Liver (tissue), 8 donors: ENCODE measurements at regions not wholly inside any gene's neighbourhood (a gene's known extent, or its start where the extent isn't known, plus 50 kb on each side); places are given as distances from the start of the nearest gene placed in this dataset.

Experiments
- DNase-seq: peaks from one replicate; pipeline ENCODE4 v3.0.0-alpha.2; 2017; ENCODE audit warnings: low spot score
- H3K27ac ChIP-seq, 2 donors: one replicate each; pipeline ENCODE4 v1.7.0; 2013; ENCODE audit warnings: inconsistent platforms in 2 of 2, low read length in 2 of 2, control low read depth in 1 of 2, low read depth in 1 of 2, mild to moderate bottlenecking in 1 of 2
- H3K27me3 ChIP-seq, 4 donors: one replicate each; pipeline versions ENCODE4 v1.6.1 to v1.7.0; 2013; ENCODE audit warnings: low read length in 3 of 4, inconsistent platforms in 1 of 4, mild to moderate bottlenecking in 1 of 4, moderate library complexity in 1 of 4; ENCODE audit not compliant: control insufficient read depth in 4 of 4, insufficient read depth in 4 of 4
- H3K36me3 ChIP-seq, 4 donors: one replicate each; pipeline versions ENCODE4 v1.6.1 to v1.7.0; 2013; ENCODE audit warnings: low read length in 3 of 4, mild to moderate bottlenecking in 3 of 4, low read depth in 1 of 4, moderate library complexity in 1 of 4; ENCODE audit not compliant: control insufficient read depth in 4 of 4, insufficient read depth in 3 of 4
- H3K4me1 ChIP-seq, 4 donors: one replicate each; pipeline versions ENCODE4 v1.6.1 to v1.7.0; 2013; ENCODE audit warnings: low read length in 3 of 4, mild to moderate bottlenecking in 3 of 4, moderate library complexity in 1 of 4; ENCODE audit not compliant: control insufficient read depth in 4 of 4, insufficient read depth in 4 of 4
- H3K4me3 ChIP-seq, 3 donors: one replicate each; pipeline versions ENCODE4 v1.6.1 to v1.7.0; 2013; ENCODE audit warnings: low read length in 3 of 3, control low read depth in 1 of 3, low read depth in 1 of 3, mild to moderate bottlenecking in 1 of 3
- H3K9ac ChIP-seq, 2 donors: one replicate each; pipeline ENCODE4 v1.7.0; 2013; ENCODE audit warnings: low read length in 2 of 2, mild to moderate bottlenecking in 2 of 2, moderate library complexity in 2 of 2, control low read depth in 1 of 2, low read depth in 1 of 2
- H3K9me3 ChIP-seq, 4 donors: one replicate each; pipeline versions ENCODE4 v1.6.1 to v1.7.0; 2013; ENCODE audit warnings: low read length in 3 of 4; ENCODE audit not compliant: control insufficient read depth in 4 of 4
- ATF3 ChIP-seq: IDR thresholded peaks from 2 replicates; pipeline ENCODE4 v1.6.1; 2016; ENCODE audit warnings: antibody characterized with exemption
- CTCF ChIP-seq: fragments of 150-350 bp; IDR thresholded peaks from 2 replicates; pipeline ENCODE4 v1.5.1; 2017; ENCODE audit warnings: improper control_type of control experiment, low read depth, low read length; ENCODE audit not compliant: missing input control
- FOXA2 ChIP-seq: IDR thresholded peaks from 2 replicates; pipeline ENCODE4 v1.6.1; 2016; ENCODE audit warnings: antibody characterized with exemption
- HNF4A ChIP-seq, 2 donors: conservative IDR thresholded peaks; 2 replicates each; pipeline ENCODE4 v1.6.1; 2016; ENCODE audit warnings: antibody characterized with exemption in 2 of 2, mild to moderate bottlenecking in 2 of 2
- MAX ChIP-seq: IDR thresholded peaks from 2 replicates; pipeline ENCODE4 v1.6.1; 2016; ENCODE audit warnings: antibody characterized with exemption
- NR2F2 ChIP-seq: IDR thresholded peaks from 2 replicates; pipeline ENCODE4 v1.6.1; 2016; ENCODE audit warnings: antibody characterized with exemption
- REST ChIP-seq: IDR thresholded peaks from 2 replicates; pipeline ENCODE4 v1.6.1; 2016; ENCODE audit warnings: antibody characterized with exemption, mild to moderate bottlenecking
- RXRA ChIP-seq, 2 donors: IDR thresholded peaks; 2 replicates each; pipeline ENCODE4 v1.6.1; 2017 to 2018; ENCODE audit warnings: antibody characterized with exemption in 2 of 2, mild to moderate bottlenecking in 1 of 2
- SP1 ChIP-seq: IDR thresholded peaks from 2 replicates; pipeline ENCODE4 v1.6.1; 2018; ENCODE audit warnings: antibody characterized with exemption, mild to moderate bottlenecking
- TAF1 ChIP-seq: conservative IDR thresholded peaks from 2 replicates; pipeline ENCODE4 v1.6.1; 2016; ENCODE audit warnings: antibody characterized with exemption, mild to moderate bottlenecking
- ZBTB33 ChIP-seq: IDR thresholded peaks from 2 replicates; pipeline ENCODE4 v1.6.1; 2016; ENCODE audit warnings: antibody characterized with exemption
- WGBS: extraction: QIAGEN DNeasy Blood & Tissue Kit; methylation state at CpG from one replicate; pipeline ENCODE4 v1.1.7; 2013; 5-methylcytosine and 5-hydroxymethylcytosine counted together
- donor health status: healthy.
- donor health status: healthy.
- donor health status: healthy.
- donor health status: healthy.
- donor health status: healthy.

- no peaks in the 10 kb centered on the region for H3K36me3 ChIP-seq
- no peak overlapping the region for H3K4me3 ChIP-seq
- 85% methylated on average over 12 of the region's 12 CpGs for WGBS
- H3K9me3 ChIP-seq = no peaks in the 10 kb centered on the region
- H3K27me3 ChIP-seq = no peaks in the 10 kb centered on the region
- H3K27ac ChIP-seq = no peak overlapping the region
- no peak for TF ChIP-seq MAX
- no peak for TF ChIP-seq SP1
- TF ChIP-seq NR2F2 = no peak
- no peak for TF ChIP-seq HNF4A (conservative IDR thresholded peaks at IDR 0.05)
- no peak for TF ChIP-seq REST
- TF ChIP-seq FOXA2 = no peak
- TF ChIP-seq CTCF = no peak
- H3K4me1 ChIP-seq = no peaks in the 10 kb centered on the region
- no peak for DNase-seq
- H3K9ac ChIP-seq = no peak overlapping the region
Measured at GRCh38 chr2:6421138-6421730, 444.5 kb downstream of the CMPK2 start.

GRCh38 chr2:6421888-6422287 lies 443.8 kb downstream of the CMPK2 start:
- H3K9ac ChIP-seq = no peak overlapping the region
- H3K36me3 ChIP-seq = no peaks in the 10 kb centered on the region
- no peak overlapping the region for H3K27ac ChIP-seq
- no peak overlapping the region for H3K4me3 ChIP-seq
- H3K27me3 ChIP-seq = no peaks in the 10 kb centered on the region
- TF ChIP-seq ATF3 (no peak), HNF4A (conservative IDR thresholded peaks at IDR 0.05) (no peak), RXRA (IDR thresholded peaks at IDR 0.05) (no peak), SP1 (no peak)
- 55% methylated on average over 4 of the region's 4 CpGs for WGBS
- H3K4me1 ChIP-seq = no peaks in the 10 kb centered on the region
- H3K9me3 ChIP-seq = no peaks in the 10 kb centered on the region
- DNase-seq = no peak

- Histone ChIP-seq H3K9ac (no peak overlapping the region), H3K4me1 (no peaks in the 10 kb centered on the region)
Measured at GRCh38 chr2:6423157-6423556, 442.6 kb downstream of the CMPK2 start.

More at GRCh38 chr2:6423157-6423556, 442.6 kb downstream of the CMPK2 start:
- no peaks in the 10 kb centered on the region for H3K9me3 ChIP-seq
- no peak overlapping the region for H3K4me3 ChIP-seq
- WGBS = 86% methylated on average over 1 of the region's 1 CpG
- H3K27ac ChIP-seq = no peak overlapping the region
- DNase-seq = no peak
- no peak for TF ChIP-seq TAF1
- no peak for TF ChIP-seq HNF4A (conservative IDR thresholded peaks at IDR 0.05)
- TF ChIP-seq MAX = no peak
- TF ChIP-seq REST = no peak
- TF ChIP-seq ZBTB33 = no peak
- no peaks in the 10 kb centered on the region for H3K27me3 ChIP-seq
- H3K36me3 ChIP-seq = no peaks in the 10 kb centered on the region
